Fibroblast of skin of right biceps (primary cell): ENCODE measurements at regions not wholly inside any gene's neighbourhood (a gene's known extent, or its start where the extent isn't known, plus 50 kb on each side); places are given as distances from the start of the nearest gene placed in this dataset.

Source experiments
- DNase-seq: peaks from one replicate; pipeline ENCODE4 v3.0.0-alpha.2; 2013

- no peak for DNase-seq
These were observed 676.5 kb upstream of the FANCL start for GRCh38 chr2:58917596-58917995.

- no peak for DNase-seq
These were observed 674.9 kb upstream of the FANCL start for GRCh38 chr2:58916063-58916462.

DNA sequence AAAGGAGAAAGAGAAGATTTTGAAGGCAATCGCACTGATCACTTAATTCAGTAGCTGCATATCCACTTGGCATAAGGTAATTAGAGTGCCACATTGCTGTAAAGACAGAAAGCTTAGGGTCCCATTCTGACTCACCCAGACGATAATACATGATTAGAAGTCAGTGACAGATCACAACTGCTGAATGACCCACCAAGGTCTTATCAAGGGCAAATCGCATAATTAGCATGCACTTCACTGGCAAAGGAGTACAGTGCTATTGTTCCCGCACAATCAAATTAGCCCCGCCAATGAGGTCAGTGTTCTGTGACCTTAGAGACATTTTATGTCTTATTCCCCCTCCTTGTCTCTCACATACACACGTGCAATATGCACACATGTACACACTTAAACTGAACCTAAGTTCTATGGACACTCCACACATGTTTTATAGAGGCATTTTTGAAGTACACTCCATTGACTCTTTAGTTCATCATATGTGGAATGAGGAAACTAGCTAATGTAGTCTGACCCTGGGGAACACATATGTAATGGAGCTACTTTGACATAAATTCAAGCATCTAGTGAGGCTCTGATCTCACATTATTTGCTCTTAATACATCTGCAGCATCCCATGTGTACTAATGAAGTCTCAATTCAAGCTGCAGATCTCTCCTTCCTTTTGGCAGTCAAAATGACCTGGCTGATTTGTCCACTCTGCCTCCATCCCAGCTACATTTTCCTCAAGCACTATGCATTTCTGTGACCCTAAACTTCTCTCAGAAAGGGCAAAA lies 673.8 kb upstream of the FANCL start:
- DNase-seq: no peak

DNA sequence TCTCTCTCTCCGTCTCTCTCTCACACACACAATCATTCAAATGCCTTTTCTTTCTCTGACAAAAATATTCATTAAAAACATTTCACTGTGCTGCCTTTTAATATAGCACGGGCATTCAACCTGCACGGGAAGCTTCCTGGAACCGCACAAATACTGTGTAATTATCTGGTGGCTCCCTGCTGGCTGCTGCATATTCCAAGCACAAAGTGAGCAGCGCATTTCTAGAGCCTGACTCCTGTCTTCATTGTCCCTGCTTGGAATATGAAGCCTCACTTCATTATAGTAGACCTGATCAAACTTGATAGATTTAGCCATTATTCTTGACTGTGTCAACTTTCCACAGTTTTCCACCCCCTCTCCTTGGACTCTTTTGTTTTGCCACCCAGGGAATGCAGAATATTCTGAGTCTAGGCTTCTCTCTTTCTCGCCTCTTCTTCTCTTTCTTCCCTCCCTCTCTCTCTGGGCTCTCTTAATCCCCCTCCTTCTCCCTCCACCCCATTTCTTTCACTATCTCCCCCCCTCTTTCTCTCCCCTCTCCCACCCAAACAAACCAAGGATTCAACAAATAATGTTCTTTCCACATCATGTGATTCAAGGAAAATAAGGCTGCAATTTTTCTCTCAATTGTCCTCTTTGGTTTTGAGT lies 672.1 kb upstream of the FANCL start:
- DNase-seq: no peak

GRCh38 chr2:58911877-58912276 lies 670.8 kb upstream of the FANCL start:
- no peak for DNase-seq

DNA sequence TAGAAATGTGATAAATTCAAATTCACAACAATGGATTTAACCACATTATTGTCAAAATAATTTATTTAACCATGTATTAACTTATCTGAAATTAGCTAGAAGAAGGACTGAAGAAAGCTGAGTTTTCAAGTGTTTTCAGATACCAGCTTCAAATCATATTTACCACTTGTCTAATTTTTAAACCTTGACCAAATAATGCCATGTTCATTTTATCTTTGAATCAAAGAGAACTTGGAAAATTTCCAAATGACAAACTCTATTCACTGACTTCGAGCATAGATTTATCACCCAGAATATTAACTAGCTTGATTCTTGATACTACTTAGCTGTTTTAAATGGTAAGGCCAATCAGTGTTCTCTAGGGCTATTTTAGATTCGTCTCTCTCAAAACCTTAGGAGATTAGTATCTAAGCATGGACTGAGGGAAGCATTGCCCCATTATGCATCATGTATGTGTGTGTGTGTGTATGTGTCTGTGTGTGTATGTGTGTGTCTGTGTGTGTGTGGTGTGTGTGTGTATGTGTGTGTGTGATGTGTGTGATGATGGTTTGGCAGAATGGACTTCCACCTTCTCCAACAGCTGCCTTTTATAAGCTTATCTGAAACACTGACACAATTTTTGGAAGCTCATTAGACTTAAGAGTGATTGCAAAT lies 667.5 kb upstream of the FANCL start:
- no peak for DNase-seq

GRCh38 chr2:58907644-58908043 lies 666.5 kb upstream of the FANCL start:
- DNase-seq: no peak

DNA sequence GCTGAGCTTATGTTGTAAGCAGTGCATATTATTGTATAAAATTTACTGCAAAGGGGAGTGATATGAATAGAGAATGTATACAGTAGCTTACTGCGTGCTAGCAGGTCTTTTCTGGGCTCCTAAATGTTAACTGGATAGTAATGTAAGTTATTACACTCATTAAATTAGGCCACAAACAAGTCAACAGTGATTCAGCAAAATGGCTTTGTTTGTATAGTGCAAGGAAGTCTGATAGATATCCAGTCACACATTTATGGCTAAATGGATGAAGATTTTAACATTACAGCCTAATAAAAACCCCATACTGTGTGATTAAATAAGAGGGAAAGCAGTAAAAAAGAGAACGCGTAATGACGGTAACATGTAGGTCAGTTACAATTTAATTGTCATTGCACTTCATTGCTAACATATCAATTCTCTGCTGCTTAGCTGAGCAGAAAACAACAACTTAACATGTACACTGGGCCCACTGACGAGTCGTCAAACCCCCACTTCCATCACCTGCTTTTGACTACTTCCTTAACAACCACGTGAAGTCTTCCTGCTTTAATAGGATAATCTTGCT lies 665.0 kb upstream of the FANCL start:
- no peak for DNase-seq

- DNase-seq: no peak
These were observed 663.0 kb upstream of the FANCL start for GRCh38 chr2:58904095-58904494.

GRCh38 chr2:58903427-58903826 lies 662.3 kb upstream of the FANCL start:
- no peak for DNase-seq

- no peak for DNase-seq
These were observed 659.3 kb upstream of the FANCL start for GRCh38 chr2:58900246-58901027.

GRCh38 chr2:58899692-58900091 lies 658.6 kb upstream of the FANCL start:
- peak; percentile 83 for DNase-seq

DNA sequence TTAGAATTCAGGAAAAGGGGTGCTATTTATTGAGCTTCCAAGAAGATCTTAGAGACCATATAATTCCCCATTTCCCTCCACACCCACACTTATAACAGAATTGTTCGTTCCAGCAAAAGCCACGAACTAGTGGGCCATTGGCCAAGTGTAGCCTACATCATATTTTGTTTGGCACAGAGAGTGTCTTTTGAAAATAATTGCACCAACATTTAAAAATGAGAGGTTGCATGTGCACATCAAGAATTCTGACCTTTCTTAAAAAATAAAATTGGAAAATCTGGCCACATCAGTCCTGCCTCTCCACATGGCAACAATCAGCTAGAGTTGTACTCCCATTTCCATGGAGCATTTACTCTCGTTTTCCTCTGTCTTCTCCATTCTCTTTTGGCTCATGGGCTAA lies 655.5 kb upstream of the FANCL start:
- DNase-seq: peak; percentile 80

DNA sequence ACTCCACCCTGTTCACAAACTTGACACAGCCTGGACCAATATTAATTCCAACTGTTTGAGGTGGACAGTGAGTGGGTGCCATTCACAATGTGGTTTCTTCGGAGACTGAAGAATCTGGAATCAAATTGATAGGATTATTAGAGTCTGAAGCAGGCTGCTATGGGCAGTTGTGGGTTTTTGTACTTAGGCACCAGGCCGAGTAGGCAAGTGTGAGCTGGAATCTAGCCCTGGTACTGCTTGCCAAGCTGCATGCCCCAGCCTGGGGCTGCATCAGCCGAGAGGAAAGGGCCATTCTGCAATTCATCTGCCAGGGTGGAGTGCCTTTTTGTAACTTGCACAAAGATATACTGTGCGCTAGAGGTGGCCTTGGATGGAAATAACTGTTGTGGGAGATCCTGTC lies 654.7 kb upstream of the FANCL start:
- DNase-seq: no peak

- DNase-seq: no peak
These were observed 652.7 kb upstream of the FANCL start for GRCh38 chr2:58893656-58894351.

DNA sequence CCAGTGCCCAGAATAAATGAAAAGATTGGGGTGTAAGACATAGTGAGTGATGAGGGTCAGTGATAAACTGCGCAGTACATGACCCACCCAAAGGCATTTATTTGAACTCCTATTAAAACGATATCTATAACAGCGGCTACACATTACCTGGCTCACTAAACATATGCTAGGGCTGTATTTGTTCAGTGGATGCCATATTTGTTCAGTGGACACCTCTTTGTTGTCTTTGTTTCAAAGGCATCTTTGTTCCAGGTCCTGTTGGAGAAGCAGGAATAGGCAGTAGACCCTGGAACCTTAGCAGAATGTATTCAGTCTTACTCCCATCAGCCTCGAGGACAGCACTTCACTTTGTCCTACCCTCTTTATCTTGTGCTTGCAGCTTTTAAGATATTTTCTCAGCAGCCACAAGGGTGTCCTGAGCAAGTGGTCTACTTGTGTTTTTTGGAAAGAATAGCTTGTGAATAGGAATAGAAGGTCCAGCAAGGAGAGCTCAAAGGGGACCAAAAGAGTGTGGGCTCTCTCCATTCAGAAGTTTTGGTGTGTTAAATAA lies 650.8 kb upstream of the FANCL start:
- no peak for DNase-seq

GRCh38 chr2:58890865-58891525 lies 649.9 kb upstream of the FANCL start:
- no peak for DNase-seq

GRCh38 chr2:58886009-58886408 lies 644.9 kb upstream of the FANCL start:
- no peak for DNase-seq

- no peak for DNase-seq
These were observed 638.7 kb upstream of the FANCL start for GRCh38 chr2:58879834-58880233.

DNA sequence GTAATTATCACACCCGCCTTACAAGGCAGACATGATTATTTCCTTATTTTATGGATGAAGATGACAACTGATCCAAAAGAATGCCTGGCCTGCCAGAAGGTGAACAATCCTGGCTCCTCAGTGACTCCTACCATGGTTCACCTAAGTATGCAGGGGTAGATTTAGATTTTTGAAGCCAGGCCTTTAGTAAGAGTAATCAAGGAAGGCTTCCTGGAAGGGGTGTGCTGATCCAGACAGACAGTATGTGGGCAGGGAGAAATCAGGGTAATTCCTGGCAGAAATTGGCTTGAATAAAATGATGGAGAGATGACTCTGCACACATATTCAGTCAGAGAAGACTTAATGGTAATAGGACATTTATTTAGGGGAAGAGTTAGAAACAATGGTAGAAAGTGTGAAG lies 637.7 kb upstream of the FANCL start:
- no peak for DNase-seq

GRCh38 chr2:58876126-58876525 lies 635.0 kb upstream of the FANCL start:
- no peak for DNase-seq

DNA sequence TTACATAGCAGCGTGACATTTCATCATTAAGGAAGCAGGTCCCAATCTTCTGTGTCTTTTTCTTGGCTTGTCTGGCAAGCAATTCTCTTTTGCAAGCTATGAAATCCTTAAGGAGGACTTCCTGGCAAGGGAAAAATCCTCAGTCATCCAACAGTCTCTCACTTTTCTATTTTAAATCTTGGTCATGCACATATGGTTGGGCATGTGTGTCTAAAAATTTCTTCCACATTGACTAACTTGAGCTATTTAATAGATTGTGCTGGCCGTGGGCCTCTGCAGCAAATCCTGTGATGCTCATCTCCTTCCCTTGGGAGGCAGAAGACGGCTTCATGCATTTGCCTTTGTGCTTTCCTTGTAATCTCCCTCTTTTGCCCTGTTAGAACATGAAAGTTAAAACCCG lies 634.3 kb upstream of the FANCL start:
- DNase-seq: no peak
